Astrocyte (in vitro differentiated cells and primary cell): ENCODE measurements at regions not wholly inside any gene's neighbourhood (a gene's known extent, or its start where the extent isn't known, plus 50 kb on each side); places are given as distances from the start of the nearest gene placed in this dataset.

ENCODE experiments used
- DNase-seq: peaks from one replicate; pipeline ENCODE4 v3.0.0-alpha.2; 2010; ENCODE audit warnings: low read depth
- FAIRE-seq: peaks from 2 replicates; lab custom pipeline; 2011; peaks lifted over from hg19 to GRCh38; lab: Jason Lieb, UNC
- H2AFZ ChIP-seq: 2 replicates; pipeline ENCODE4 v1.6.0; 2012; ENCODE audit warnings: low read depth, low read length, inconsistent platforms
- H3K27ac ChIP-seq: 2 replicates; pipeline ENCODE4 v1.5.1; 2011; ENCODE audit warnings: low read depth, low read length, inconsistent platforms
- H3K27me3 ChIP-seq: 2 replicates; pipeline ENCODE4 v1.6.0; 2011; ENCODE audit warnings: low read length, inconsistent platforms; ENCODE audit not compliant: insufficient read depth
- H3K36me3 ChIP-seq: 2 replicates; pipeline ENCODE4 v1.5.1; 2011; ENCODE audit warnings: low read length, inconsistent platforms; ENCODE audit not compliant: insufficient read depth
- H3K4me1 ChIP-seq: 2 replicates; pipeline ENCODE4 v1.5.1; 2011; ENCODE audit warnings: low read length, inconsistent platforms; ENCODE audit not compliant: insufficient read depth
- H3K4me2 ChIP-seq: 2 replicates; pipeline ENCODE4 v1.6.0; 2012; ENCODE audit warnings: low read length, inconsistent platforms
- H3K4me3 ChIP-seq: 2 replicates; pipeline ENCODE4 v1.5.1; 2011; ENCODE audit warnings: low read depth, mild to moderate bottlenecking, low read length, inconsistent platforms; ENCODE audit not compliant: insufficient read depth
- H3K79me2 ChIP-seq: 2 replicates; pipeline ENCODE4 v1.6.0; 2012; ENCODE audit warnings: mild to moderate bottlenecking, low read length, inconsistent platforms; ENCODE audit not compliant: insufficient read depth
- H3K9ac ChIP-seq: 2 replicates; pipeline ENCODE4 v1.6.0; 2012; ENCODE audit warnings: mild to moderate bottlenecking, low read length, inconsistent platforms
- H3K9me3 ChIP-seq: 2 replicates; pipeline ENCODE4 v1.5.1; 2012; ENCODE audit warnings: low read depth, mild to moderate bottlenecking, low read length, inconsistent platforms; ENCODE audit not compliant: insufficient read depth
- H4K20me1 ChIP-seq: 2 replicates; pipeline ENCODE4 v1.6.0; 2012; ENCODE audit warnings: low read length, inconsistent platforms; ENCODE audit not compliant: insufficient read depth
- H3K27ac Mint-ChIP-seq: one replicate; pipeline ENCODE4 v1.8.0; 2021; ENCODE audit warnings: mild to moderate bottlenecking, mixed read lengths; ENCODE audit not compliant: unreplicated experiment
- H3K27me3 Mint-ChIP-seq: one replicate; pipeline ENCODE4 v1.8.0; 2021; ENCODE audit warnings: low read depth, mixed read lengths; ENCODE audit not compliant: unreplicated experiment
- H3K36me3 Mint-ChIP-seq: one replicate; pipeline ENCODE4 v1.8.0; 2021; ENCODE audit warnings: low read depth, mixed read lengths; ENCODE audit not compliant: unreplicated experiment
- H3K4me1 Mint-ChIP-seq: one replicate; pipeline ENCODE4 v1.8.0; 2021; ENCODE audit warnings: low read depth, mixed read lengths; ENCODE audit not compliant: unreplicated experiment
- H3K4me3 Mint-ChIP-seq: one replicate; pipeline ENCODE4 v1.8.0; 2021; ENCODE audit warnings: mild to moderate bottlenecking, moderate library complexity, mixed read lengths; ENCODE audit not compliant: unreplicated experiment
- H3K9me3 Mint-ChIP-seq: one replicate; pipeline ENCODE4 v1.8.0; 2021; ENCODE audit warnings: mild to moderate bottlenecking, mixed read lengths; ENCODE audit not compliant: unreplicated experiment
- EZH2 ChIP-seq: IDR thresholded peaks from 2 replicates; pipeline ENCODE4 v1.6.1; 2012; ENCODE audit warnings: mild to moderate bottlenecking, low read length, inconsistent platforms; ENCODE audit not compliant: insufficient read depth
- TF ChIP-seq, protein P1 (sequence below): IDR thresholded peaks from 2 replicates; pipeline ENCODE4 v1.5.1; 2011; ENCODE audit warnings: low read depth, mild to moderate bottlenecking, inconsistent platforms, low read length, moderate library complexity; ENCODE audit not compliant: insufficient read depth

DNA sequence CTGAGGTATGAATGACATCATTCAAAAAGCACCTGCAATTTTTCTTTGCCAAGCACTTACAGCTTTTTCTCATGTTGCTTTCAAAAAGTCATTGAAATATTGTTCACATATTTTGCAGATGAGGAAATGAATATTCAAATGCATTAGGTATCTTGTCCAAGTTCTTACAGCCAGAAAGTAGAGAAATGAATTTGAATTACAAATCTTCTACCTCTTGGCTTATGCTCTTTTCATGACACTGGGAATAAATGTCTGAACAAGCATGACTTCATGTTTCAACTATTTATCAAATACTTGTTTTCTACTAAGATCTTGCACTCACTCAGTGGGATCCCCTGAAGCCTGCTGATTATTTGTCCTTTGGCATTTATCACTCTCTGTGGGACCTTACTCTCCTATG lies 267.2 kb upstream of the BTG1 start:
- H3K4me1 Mint-ChIP-seq, result peaks cover 3% of the 10 kb centered on the region
- H3K9me3 Mint-ChIP-seq, result peaks cover 4% of the 10 kb centered on the region
- DNase-seq (peak; percentile 17), FAIRE-seq (no peak)
- Histone ChIP-seq H2AFZ (no peak overlapping the region), H3K4me1 (no peaks in the 10 kb centered on the region), H3K4me2 (no peak overlapping the region), H3K9me3 (no peaks in the 10 kb centered on the region), H3K27ac (no peak overlapping the region), H3K4me3 (no peak overlapping the region), H3K36me3 (no peaks in the 10 kb centered on the region), H3K27me3 (no peaks in the 10 kb centered on the region), H4K20me1 (no peaks in the 10 kb centered on the region), H3K79me2 (no peaks in the 10 kb centered on the region), H3K9ac (no peak overlapping the region)
- no peak overlapping the region for H3K4me3 Mint-ChIP-seq
- H3K27ac Mint-ChIP-seq, result no peak overlapping the region
- TF ChIP-seq, protein P1, sequence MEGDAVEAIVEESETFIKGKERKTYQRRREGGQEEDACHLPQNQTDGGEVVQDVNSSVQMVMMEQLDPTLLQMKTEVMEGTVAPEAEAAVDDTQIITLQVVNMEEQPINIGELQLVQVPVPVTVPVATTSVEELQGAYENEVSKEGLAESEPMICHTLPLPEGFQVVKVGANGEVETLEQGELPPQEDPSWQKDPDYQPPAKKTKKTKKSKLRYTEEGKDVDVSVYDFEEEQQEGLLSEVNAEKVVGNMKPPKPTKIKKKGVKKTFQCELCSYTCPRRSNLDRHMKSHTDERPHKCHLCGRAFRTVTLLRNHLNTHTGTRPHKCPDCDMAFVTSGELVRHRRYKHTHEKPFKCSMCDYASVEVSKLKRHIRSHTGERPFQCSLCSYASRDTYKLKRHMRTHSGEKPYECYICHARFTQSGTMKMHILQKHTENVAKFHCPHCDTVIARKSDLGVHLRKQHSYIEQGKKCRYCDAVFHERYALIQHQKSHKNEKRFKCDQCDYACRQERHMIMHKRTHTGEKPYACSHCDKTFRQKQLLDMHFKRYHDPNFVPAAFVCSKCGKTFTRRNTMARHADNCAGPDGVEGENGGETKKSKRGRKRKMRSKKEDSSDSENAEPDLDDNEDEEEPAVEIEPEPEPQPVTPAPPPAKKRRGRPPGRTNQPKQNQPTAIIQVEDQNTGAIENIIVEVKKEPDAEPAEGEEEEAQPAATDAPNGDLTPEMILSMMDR, result no peak
- TF ChIP-seq EZH2, result no peak
- H3K36me3 Mint-ChIP-seq, result no peaks in the 10 kb centered on the region
- no peaks in the 10 kb centered on the region for H3K27me3 Mint-ChIP-seq

DNA sequence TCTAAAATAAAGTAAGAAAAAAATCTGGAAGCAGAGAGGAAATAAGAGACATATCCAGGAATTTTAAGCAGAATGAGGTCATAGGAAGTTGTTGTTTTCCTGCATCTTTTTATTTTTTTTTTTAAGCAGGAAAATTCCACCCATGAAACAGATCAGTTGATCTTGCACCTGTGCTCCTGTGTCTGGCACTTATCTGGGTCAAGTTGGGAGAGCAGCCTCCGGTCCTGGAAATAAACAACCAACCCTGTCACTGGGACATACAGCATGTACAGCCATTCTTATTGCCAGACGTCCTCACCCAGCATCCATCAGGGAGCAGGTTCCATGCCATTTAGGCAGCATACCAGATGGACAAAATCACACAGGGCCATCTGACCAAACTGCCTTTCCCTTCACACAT lies 266.0 kb upstream of the BTG1 start:
- no peaks in the 10 kb centered on the region for H3K4me1 ChIP-seq
- H3K9me3 ChIP-seq, result no peaks in the 10 kb centered on the region
- no peaks in the 10 kb centered on the region for H3K36me3 Mint-ChIP-seq
- H2AFZ ChIP-seq, result no peak overlapping the region
- TF ChIP-seq EZH2, result no peak
- TF ChIP-seq, protein P1, result no peak
- DNase-seq (no peak), FAIRE-seq (no peak)
- H4K20me1 ChIP-seq, result no peaks in the 10 kb centered on the region
- H3K36me3 ChIP-seq, result no peaks in the 10 kb centered on the region
- H3K27me3 ChIP-seq, result no peaks in the 10 kb centered on the region
- H3K9me3 Mint-ChIP-seq, result peaks cover 4% of the 10 kb centered on the region
- H3K4me3 ChIP-seq, result no peak overlapping the region
- H3K4me3 Mint-ChIP-seq, result no peak overlapping the region
- H3K79me2 ChIP-seq, result no peaks in the 10 kb centered on the region
- H3K27ac ChIP-seq, result no peak overlapping the region
- no peak overlapping the region for H3K9ac ChIP-seq
- peaks cover 3% of the 10 kb centered on the region for H3K4me1 Mint-ChIP-seq
- H3K27ac Mint-ChIP-seq, result no peak overlapping the region
- H3K27me3 Mint-ChIP-seq, result no peaks in the 10 kb centered on the region
- H3K4me2 ChIP-seq, result no peak overlapping the region

DNA sequence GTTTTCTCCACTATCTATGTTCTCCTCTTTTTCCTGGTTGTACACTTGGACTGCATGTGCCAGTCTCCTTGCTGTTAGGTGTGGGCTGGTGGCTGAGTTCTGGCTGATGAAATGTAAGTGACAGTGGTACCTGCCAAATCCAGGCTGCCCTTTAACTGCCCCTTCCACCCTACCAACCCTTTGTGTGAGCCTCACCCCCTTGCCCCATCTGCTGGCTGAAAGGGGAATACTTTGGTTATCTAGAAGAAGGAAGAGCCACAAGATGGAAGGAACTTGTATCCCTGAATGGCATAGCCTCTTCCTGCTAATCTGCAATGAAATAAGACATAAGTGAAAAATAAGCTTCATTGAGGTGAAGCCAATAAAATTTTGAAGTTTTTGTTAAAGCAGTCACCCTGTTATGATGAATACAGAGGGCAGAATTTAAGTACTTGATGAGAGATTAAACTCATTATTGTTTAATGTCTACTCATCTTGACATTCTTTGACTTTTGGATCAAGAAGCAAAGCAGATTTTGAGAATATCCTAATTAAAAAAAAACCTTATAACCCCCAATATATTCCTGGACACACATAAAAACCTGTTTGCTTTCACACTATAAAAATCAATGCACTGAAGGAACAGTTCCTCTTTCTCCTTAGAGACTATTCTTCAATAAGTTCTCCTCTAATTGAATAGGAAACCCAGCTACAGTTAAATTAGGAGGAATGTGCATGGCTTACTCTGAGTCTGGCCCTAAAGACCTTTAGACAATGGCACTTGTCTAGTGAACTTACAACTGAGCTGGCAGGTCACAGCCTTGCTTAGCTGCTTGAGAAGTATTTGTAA lies 262.6 kb upstream of the BTG1 start:
- DNase-seq (no peak), FAIRE-seq (no peak)
- no peaks in the 10 kb centered on the region for H3K27me3 ChIP-seq

More for the DNA sequence above, 262.6 kb upstream of the BTG1 start:
- Histone ChIP-seq H2AFZ (no peak overlapping the region), H3K36me3 (no peaks in the 10 kb centered on the region), H3K9ac (no peak overlapping the region), H3K9me3 (no peaks in the 10 kb centered on the region), H3K4me2 (no peak overlapping the region), H3K79me2 (no peaks in the 10 kb centered on the region), H4K20me1 (no peaks in the 10 kb centered on the region), H3K4me1 (no peaks in the 10 kb centered on the region), H3K4me3 (no peak overlapping the region), H3K27ac (no peak overlapping the region)
- Mint-ChIP-seq H3K36me3 (no peaks in the 10 kb centered on the region), H3K9me3 (peaks cover 4% of the 10 kb centered on the region), H3K4me3 (no peak overlapping the region), H3K27ac (no peak overlapping the region), H3K27me3 (peaks cover 2% of the 10 kb centered on the region), H3K4me1 (peaks cover 2% of the 10 kb centered on the region)
- no peak for TF ChIP-seq EZH2
- TF ChIP-seq, protein P1, result peak; percentile 5
